ENCODE measurements at regions not wholly inside any gene's neighbourhood (a gene's known extent, or its start where the extent isn't known, plus 50 kb on each side); places are given as distances from the start of the nearest gene placed in this dataset.

DNA sequence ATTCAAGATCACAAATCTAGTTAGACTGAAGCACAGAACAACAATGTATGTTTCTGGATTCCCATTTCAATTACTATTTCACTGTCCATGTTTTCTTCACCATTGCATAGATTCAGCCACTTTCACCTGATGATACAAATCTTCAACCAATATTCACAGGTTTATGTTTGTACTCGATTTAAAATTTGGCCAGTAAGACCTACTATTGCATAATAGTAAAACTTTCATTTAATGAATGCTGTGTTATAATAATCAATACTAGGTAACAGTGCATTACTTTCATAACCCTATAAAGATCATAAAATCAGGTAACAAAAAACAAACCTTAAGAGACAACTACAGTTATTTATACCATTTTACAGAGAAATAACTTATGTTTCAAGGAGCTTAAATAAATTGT, 2209.1 kb downstream of the ARAP2 start:
- no peak for DNase-seq (ENCODE audit: low spot score)

DNA sequence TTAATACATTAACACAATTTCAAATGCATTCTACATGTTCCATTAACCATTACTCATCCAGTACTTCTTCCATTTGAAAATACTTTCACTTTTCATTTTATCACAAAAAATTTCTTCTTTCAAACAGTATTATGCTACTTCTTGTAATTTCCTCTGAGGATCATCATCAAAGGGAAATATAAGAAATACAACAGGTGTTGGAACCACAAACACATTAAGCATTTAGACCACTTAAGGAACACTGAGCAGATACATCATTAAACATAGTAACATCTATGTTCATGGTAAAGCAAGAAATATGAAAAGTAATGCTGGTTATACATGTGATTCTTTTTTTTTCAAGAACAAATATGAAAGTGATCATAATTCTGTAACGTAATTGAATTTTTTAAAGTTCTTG, 2207.0 kb downstream of the ARAP2 start:
- DNase-seq (ENCODE audit: low spot score): no peak

DNA sequence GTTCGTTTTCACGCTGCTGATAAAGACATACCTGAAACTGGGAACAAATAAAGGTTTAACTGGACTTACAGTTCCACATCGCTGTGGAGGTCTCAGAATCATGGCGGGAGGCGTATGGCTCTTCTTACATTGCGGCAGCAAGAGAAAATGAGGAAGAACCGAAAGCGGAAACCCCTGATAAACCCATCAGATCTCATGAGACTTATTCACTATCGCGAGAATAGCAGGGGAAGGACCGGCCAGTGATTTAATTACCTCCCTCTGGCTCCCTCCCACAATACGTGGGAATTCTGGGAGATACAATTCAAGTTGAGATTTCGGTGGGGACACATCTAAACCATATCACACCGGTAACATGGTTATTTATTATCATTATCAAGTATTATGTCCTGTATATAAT, 2204.5 kb downstream of the ARAP2 start:
- DNase-seq (ENCODE audit: low spot score): no peak

DNA sequence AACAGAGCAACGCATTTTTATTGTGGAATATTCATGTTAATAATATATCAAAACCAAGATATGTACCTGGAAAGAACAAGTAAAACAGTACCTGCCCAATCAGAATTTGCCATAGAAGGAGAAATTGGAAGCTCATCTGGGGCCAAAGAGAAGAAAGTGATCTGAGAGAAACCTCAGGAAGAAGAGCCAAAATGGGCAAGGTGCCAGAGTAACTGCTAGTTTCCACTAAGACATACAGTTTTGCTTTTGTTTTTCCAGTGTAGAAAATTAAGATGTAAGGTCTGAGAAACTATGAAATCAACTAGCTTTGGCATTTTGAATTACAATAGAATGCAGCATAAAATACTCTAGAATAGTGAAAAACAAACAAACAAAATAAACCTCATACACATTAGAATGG, 2201.2 kb downstream of the ARAP2 start:
- no peak for DNase-seq (ENCODE audit: low spot score)

DNA sequence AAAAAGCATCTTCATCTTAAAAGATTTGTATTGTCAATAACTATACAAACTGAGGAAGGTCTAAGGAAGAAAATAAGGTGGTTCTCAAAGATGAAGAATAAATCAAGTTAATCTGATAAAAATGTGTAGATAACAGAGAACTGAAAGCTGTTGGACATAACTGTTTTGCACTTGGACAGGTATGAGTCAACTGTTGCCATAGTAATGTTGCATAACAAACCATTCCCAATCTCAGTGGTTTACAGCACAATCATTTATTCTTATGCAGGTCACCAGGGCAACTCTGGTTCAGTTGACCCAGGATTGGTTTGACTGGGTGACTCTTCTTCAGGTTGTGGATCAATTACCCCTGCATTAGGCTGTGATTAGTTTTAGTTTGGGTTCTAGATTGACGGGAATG, 2197.7 kb downstream of the ARAP2 start:
- no peak for DNase-seq (ENCODE audit: low spot score)

DNA sequence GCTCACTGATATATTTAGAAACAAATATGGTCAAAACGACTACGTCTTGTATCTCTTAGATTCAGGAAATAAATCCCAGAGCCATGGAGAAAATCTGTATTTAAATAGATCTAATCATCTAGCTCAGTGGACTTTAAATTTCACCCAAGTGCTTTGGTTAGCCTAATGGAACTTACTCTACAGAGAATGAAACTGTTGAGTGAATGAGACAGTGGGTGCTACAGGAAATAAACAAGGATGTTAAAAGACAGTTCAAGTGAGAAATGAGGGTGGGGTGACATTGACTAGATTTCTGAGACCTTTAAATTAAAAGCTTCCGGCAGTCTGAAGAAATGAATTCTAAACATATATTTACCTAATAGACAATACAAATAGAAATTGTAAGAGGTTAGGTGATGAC, 2197.0 kb downstream of the ARAP2 start:
- DNase-seq (ENCODE audit: low spot score): no peak

DNA sequence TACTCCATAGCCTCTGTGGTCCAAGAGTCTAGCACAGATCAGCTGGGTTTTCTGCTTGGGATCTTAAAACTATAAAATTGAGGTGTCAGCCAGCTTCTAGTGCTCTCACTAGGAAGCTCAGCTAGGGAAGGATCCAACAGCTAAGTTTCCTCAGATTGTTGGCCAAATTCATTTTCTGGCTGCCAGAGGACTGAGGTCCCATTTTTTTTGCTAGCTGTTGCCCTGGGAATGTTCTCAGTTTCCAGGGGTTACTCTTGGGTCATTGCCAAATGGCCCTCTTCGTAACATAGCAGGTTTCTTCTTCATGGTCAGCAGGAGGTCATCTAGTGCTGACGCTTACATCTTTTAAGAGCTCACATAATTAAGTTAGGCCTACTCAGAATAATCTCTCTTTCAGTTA, 2178.2 kb downstream of the ARAP2 start:
- DNase-seq (ENCODE audit: low spot score): peak; percentile 9

DNA sequence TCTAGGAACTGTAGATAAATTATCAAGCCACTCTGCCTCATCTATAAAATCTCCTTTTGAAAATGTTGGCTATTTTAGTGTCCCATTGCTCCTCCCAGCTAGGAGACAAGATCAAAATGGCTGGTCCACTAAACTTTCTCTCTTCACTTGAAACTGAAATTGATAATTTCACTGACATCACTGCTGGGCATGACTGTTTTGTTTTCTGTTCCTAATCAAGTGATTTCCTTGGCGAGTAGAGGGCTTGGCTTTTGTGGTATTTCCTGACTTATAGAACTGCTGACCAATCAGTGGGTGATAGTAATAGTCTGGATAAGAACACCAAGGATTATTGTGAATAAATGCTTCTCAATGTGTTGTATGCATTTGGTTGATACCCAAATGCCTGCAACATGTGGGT, 2152.9 kb downstream of the ARAP2 start:
- no peak for DNase-seq (ENCODE audit: low spot score)

DNA sequence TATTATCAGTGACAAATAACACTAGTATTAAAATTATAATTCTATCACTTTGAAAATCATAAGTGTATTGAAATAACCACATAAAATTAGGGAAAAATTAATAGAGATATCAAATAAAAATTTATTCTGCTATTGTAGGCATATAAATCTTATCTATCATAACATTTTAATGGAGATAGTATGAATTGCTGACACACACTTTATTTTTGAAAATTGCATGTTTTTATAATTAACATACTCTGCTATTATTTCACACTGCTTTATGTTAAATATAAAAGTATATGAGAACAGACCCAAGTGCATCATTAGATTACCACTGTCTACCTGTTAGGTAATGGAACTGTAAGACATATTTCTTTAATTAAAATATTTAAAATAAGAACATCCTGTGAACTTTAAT, 2150.2 kb downstream of the ARAP2 start:
- DNase-seq (ENCODE audit: low spot score): no peak

DNA sequence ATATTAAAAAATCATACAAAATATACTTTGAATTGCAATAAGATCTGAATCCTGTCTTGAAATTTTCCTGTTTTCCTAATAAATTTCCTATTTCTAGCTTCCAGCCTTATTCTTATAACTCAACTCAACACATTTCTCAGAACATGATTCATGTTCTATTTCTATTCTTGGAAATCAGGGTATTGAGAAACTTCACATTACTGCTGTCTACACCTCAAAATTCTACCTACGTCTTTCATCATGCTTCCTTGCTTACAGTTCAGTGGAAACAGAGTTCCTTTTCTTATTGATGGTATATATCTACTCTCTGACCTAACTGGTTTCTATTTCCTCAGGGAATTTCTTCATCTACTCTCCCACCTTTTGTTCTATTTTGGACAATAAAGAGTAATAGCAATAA, 2139.0 kb downstream of the ARAP2 start:
- DNase-seq (ENCODE audit: low spot score): no peak

DNA sequence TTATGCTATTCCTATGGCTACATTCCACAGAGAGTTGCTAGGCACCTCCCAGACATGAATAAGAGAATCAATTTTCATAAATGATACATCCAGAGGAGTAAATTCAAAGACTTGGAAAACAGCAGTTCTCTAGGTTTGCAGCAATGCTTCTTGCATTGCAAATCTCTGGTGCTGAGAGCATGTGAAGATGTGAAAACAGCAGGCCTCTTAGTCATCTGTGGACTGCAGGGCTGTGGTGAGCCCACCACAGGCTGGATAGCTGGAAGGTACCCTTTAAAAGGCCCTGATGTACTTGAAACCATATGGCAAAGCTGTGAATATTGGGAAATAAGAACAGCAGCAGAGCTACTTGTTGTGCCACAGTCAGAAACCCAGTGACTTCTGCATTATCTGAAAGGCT, 2135.9 kb downstream of the ARAP2 start:
- no peak for DNase-seq (ENCODE audit: low spot score)

DNA sequence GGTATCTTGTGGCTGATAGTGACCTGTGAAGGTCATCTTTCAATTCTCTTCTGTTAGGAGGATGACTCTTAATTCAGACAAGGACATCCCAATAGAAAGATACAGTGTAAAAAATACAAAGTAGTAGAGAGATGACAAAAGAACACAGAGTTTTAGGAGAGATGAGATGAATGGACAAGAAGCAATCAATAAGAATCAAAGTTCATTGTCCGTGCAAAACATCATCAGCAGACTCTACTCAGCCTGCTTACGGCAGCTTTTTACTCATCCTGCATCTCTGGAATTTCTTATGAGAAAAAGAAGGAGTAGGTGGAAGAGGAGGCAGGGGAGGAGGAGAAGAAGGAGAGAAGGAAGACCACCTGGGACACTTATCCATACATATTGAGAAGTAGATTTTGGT, 2131.7 kb downstream of the ARAP2 start:
- no peak for DNase-seq (ENCODE audit: low spot score)

DNA sequence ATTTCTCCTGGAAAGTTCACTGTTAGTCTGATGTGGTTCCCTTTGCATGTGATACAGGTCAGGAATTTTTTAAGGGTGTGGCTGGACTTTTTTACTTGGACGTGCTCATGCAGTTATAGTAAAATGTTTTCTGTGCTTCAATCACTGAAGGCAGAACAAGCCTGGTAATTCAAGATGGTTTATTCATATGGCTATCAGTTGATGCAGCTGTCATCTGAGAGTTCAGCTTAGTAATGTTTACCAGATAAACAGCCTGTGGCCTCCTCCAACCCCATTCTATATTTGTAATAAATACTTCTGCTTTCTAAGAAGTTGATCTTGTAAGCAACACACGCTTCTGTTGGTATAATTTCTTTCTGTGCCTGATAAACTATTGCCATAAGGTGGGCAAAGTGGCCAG, 2105.9 kb downstream of the ARAP2 start:
- DNase-seq (ENCODE audit: low spot score): no peak

DNA sequence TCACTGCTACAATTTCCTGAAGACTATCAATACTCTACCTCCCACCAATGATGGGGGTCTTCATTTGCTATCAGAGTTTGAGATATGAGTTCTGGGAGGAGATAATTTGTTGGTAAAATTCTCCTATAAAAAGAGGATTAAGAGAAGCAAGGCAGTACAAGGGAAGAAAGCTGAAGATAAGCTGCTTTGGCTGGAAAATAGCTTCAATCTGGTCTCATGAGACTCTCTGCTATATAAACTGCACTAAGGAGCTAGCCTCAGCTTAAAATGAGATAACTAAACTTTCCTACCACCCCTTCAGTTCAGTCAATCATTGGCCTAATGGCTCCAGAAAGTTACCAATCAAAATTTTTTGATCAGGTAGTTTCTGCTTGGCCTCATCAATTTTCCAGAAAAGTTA, 2105.0 kb downstream of the ARAP2 start:
- DNase-seq (ENCODE audit: low spot score): no peak

DNA sequence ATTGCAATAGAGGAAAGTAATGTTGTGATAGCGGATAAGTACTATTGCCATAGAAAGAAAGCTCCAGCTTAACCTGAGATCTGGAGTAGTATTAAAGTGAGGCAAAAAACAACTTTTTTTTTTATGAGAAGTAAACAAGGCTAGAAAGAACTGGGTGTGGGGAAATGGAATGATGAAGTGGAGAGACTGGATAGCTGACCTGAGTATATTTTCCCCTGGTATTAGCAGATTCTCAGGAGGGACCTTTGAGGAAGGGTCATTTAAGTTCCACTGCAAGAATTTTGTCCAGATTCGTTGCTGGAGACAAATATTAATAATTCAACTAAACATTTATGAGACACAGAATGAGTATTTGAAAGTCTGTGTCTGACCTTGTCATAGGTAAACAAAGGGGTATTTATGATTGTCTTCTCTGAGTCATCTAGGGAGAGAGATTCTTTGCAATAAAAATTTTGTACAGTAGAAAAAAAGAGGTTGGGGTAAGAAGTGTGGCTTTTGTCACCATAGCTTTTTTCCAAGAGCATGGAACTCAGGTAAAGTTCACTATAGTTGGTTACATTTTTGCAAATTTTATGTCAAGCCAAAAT, 2095.9 kb downstream of the ARAP2 start:
- no peak for DNase-seq (ENCODE audit: low spot score)

DNA sequence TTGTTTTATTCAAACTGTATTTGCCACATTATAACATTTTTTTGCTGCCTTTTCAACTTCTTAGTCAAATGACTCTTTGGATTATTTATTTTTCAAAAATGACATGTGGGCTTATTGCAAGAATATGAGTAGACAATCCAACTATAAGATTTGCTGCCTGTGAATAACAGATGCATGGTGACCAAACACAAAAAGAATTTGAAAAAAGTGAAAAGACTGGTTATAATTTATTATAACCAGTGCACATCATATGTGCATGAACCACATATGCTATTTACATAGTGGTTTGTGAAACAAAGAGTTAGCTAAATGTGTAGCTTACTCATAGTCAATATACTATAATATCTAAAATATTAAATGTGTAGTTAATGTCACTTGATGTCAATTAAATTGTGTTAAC, 2086.8 kb downstream of the ARAP2 start:
- DNase-seq (ENCODE audit: low spot score): no peak

DNA sequence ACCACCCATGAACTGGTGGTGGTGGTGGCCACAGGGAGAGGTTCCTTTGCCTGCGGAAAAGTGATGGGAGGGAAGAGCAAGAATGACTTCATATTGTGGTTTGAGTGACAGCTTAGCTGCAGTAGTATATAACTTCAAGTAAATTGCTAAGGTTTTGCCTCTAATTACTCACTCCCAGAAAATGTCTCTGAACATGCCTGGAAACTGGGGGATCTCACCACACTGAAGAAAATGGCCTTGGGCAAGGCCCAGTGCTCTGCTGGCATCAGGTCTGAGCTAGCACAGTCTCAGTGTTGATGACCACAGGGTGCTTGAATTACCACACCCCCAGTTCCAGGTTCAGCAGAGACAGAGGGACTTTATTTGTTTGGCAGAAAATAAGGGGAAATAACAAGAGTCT, 2085.4 kb downstream of the ARAP2 start:
- no peak for DNase-seq (ENCODE audit: low spot score)

DNA sequence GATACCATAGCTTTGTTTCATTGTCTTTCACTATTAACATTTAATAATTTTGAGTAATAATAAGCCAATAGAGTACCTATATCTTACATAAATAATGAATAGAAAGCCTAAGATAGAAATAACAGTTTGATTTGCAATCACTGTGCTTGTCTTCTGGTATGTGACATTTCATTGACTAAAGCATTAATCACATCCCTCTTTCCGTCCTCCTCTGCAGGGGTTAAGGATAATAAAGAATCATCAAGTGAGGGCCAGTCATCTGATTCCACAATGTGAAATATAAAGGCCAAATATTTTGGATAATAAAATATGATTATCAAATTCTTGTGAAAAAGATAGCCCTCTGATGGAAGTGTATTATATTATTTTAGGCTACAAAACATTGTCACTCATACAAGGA, 2073.4 kb downstream of the ARAP2 start:
- no peak for DNase-seq (ENCODE audit: low spot score)

DNA sequence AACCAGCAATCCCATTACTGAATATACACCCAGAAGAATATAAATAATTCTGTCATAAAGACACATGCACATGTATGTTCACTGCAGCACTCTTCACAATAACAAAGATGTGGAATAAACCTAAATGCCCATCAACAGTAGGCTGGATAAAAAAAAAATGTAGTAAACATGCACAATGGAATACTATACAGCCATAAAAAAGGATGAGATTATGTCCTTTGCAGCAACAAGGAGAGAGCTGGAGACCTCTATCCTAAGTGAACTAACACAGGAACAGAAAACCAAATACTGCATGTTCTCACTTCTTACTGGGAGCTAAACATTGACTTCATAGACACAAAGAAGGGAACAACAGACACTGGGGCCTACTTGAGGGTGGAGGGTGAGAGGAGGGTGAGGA, 2067.7 kb downstream of the ARAP2 start:
- DNase-seq (ENCODE audit: low spot score): no peak

DNA sequence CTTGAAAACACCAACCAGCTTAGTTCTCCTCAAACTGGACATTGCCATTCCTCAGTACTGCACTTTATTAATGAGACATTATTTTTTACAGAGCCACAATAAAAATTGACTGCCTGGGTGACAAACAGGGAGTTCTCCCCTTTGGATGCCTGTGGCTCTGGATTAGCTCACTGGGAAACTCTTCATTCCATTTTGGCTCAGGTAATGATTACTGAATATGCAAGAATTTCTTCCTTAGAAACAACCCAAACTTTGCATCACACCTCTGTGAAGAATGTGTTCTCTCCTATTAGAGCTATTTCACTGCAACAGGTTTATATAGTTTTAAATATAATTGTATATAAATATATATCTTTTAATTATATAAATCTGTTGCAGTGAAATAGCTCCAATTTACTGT, 2065.8 kb downstream of the ARAP2 start:
- no peak for DNase-seq (ENCODE audit: low spot score)

DNA sequence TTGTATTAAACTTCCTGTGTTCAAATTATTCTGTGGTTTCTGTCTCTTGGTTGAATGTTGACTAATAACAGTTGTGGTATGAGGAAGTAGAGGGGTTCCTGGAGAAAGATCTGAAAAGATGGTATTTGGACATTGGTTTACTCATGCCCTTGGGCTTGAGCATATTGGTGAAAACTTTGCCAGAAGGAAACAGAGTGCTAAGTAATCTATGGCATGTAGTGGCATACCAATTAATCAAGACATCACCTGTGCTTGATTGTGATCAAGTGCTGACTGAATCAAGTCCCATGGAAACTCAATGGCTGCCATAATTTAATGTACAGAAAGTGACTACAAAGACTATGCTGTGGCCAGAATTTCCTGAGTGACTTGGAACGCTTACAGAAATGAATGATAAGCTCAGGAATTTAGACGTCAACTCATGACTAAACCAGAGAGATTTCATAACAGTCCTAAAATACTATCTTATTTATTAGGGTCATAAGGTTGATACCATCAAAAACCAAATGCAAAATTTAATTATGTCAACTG, 2062.9 kb downstream of the ARAP2 start:
- no peak for DNase-seq (ENCODE audit: low spot score)

DNA sequence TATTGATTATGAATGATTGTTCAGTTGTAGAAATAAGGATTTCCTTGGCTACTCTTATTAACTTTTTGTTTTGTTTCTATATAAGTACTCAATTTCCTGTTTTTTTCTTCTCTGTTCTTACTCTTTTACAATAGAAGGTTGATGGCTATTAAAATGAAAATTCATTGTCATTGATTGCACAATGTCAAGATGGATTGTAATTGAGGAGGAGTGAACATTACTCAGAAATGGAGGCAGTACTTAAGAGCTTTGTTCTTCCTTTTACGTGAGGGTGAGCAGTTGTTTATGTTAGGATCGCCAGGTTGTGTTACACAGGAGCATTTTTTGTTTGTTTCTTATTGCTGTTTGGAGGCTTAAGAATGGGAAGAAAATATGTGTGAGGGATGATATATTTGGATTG, 2062.4 kb downstream of the ARAP2 start:
- no peak for DNase-seq (ENCODE audit: low spot score)

DNA sequence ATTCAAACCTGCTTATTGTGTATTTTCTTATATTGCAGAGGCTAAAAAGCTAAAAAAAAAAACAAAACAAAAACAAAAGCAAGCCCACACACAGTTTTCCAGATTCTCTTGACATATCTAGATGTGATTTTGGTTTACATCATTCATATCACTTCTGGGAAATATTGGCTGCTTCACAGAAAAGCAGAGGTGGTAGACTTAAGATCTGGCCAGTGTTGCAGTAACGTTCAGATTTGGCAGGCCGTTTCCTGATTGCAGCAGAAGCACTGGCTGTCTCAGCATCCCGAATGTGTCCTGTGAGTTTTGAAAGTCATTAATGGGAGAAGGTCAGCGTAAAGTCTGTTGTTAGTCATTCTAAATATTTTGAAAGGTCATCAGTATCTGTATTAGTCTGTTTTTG, 2062.0 kb downstream of the ARAP2 start:
- no peak for DNase-seq (ENCODE audit: low spot score)

DNA sequence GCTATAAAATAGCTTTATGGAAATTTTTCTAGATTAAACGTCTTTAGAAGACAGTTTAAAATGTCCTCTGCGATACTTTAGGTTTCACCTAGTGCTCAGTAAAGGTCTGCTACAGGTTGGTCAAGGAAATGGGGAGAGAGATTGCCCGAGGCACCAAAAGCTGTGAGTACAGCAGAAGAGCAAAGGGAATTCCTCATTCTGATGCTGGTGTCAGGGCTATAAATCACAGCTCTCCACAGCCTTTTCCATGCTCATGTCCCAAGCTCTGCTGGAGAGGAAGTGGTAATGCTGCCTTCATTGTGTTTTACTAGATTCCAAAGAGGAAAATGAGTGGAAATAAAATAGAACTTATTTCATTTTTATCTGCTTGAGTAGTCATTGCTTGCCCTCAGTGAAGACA, 2060.4 kb downstream of the ARAP2 start:
- no peak for DNase-seq (ENCODE audit: low spot score)

DNA sequence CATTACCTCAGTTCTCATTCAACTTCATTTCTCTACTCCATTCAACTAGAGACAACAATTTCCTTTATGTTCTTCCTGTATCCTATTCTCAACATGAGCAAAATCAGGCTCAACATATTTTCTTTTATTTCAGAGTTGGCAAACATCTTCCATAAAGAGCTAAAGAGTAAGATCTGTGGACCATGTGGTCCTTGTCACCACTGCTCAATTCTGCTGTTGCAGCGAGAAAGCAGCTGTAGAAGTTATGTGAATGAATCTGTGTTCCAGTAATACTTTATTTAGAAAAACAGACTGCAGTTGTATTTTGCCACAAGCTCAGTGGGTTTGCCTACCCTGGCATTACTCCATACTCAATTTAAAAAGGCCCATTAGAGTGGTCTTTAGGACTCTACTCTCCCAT, 2057.3 kb downstream of the ARAP2 start:
- DNase-seq (ENCODE audit: low spot score): no peak
